Spleen (tissue), 11 donors: ENCODE measurements at regions not wholly inside any gene's neighbourhood (a gene's known extent, or its start where the extent isn't known, plus 50 kb on each side); places are given as distances from the start of the nearest gene placed in this dataset.

Experiments
- DNase-seq: peaks from one replicate; pipeline ENCODE4 v3.0.0-alpha.2; 2020
- H3K27ac ChIP-seq, 8 donors: fragments of 200-600 bp; sonication (generic) in 7 of 8; 1 replicate in 4 of 8; 2 replicates in 4 of 8; pipeline versions ENCODE4 v1.5.0 to v1.8.0; 2016 to 2021; ENCODE audit warnings: inconsistent platforms in 4 of 8, mild to moderate bottlenecking in 4 of 8, moderate library complexity in 1 of 8
- H3K27me3 ChIP-seq, 7 donors: fragments of 200-600 bp; sonication (generic) in 6 of 7; replicated peaks in 1 of 7; 1 replicate in 4 of 7; 2 replicates in 3 of 7; pipeline versions ENCODE4 v1.5.0 to v1.8.0; 2016 to 2021; ENCODE audit warnings: inconsistent platforms in 3 of 7, mild to moderate bottlenecking in 1 of 7
- H3K36me3 ChIP-seq, 6 donors: fragments of 200-600 bp; sonication (generic) in 5 of 6; 1 replicate in 4 of 6; 2 replicates in 2 of 6; pipeline versions ENCODE4 v1.5.0 to v1.8.0; 2016 to 2021; ENCODE audit warnings: inconsistent platforms in 2 of 6
- H3K4me1 ChIP-seq, 6 donors: fragments of 200-600 bp; sonication (generic) in 5 of 6; 1 replicate in 3 of 6; 2 replicates in 3 of 6; pipeline versions ENCODE4 v1.5.0 to v1.8.0; 2016 to 2021; ENCODE audit warnings: inconsistent platforms in 3 of 6
- H3K4me3 ChIP-seq, 8 donors: fragments of 200-600 bp; sonication (generic) in 7 of 8; 1 replicate in 4 of 8; 2 replicates in 4 of 8; pipeline versions ENCODE4 v1.5.0 to v1.8.0; 2016 to 2021; ENCODE audit warnings: inconsistent platforms in 4 of 8, mild to moderate bottlenecking in 4 of 8, moderate library complexity in 2 of 8
- H3K9me3 ChIP-seq, 8 donors: fragments of 200-600 bp; sonication (generic) in 7 of 8; 1 replicate in 4 of 8; 2 replicates in 4 of 8; pipeline versions ENCODE4 v1.5.0 to v1.8.0; 2016 to 2021; ENCODE audit warnings: inconsistent platforms in 4 of 8
- CTCF ChIP-seq, 11 experiments: fragments of 200-600 bp in 7 of 11; fragments of 450-650 bp in 4 of 11; sonication (generic) in 4 of 11; IDR thresholded peaks in 8 of 11; conservative IDR thresholded peaks in 3 of 11; 1 replicate in 7 of 11; 2 replicates in 4 of 11; pipeline versions ENCODE4 v1.4.0 to v1.8.0; 2016 to 2021; ENCODE audit warnings: antibody characterized with exemption in 11 of 11, inconsistent platforms in 4 of 11, mild to moderate bottlenecking in 1 of 11
- POLR2A ChIP-seq, 3 donors: fragments of 450-650 bp; IDR thresholded peaks; one replicate each; pipeline ENCODE4 v1.5.1; 2017; ENCODE audit warnings: antibody characterized with exemption in 3 of 3, mild to moderate bottlenecking in 1 of 3
- POLR2AphosphoS5 ChIP-seq, 3 donors: sonication (generic); formaldehyde crosslinking; IDR thresholded peaks; one replicate each; pipeline ENCODE4 v1.5.1; 2017; ENCODE audit warnings: antibody characterized with exemption in 3 of 3
- WGBS, 5 donors: extraction: QIAGEN DNeasy Blood & Tissue Kit in 3 of 5; methylation state at CpG; one replicate each; pipeline versions ENCODE4 v1.1.5 to v1.1.7; 2013 to 2018; 5-methylcytosine and 5-hydroxymethylcytosine counted together
- intact Hi-C: fragments of 100-400 bp; cut with DNase I; formaldehyde crosslinking; loops from one replicate; pipeline ENCODE4 v1.15.0; 2023; ENCODE audit warnings: low total_unique reads
- donor health status: healthy with polysubstance abuse.
- donor health status: DM: no; HTN: no; CAD: no; lungs with moderate emphysema.
- donor health status: DM: no; HTN: no; CAD: no.
- donor health status: Bipolar disorder and iron deficiency.
- donor health status: healthy.
- donor health status: DM: no; HTN: no; CAD: no.
- donor health status: DM: yes; HTN: yes; CAD: no.

DNA sequence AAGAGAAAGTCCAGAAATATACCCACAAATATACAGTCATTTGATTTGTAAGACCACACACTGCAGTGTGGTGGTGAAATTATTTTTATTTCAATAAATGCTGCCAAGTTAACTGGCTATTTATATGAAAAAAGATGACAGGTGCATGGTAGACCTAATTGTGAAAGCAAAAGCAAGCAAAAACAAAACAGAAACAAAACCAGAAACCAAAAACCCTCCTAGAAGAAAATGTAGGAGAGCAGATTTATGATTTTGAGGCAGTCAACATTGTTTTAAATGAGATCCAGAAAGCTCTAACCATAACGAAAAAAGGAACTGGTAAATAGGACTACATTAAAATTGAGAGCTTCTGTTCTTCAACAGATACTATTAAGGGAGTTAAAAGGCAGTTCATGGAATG lies 303.6 kb downstream of the PRDM2 start:
- intact Hi-C loops = no loop called here
- Histone ChIP-seq H3K36me3 (no peaks in the 10 kb centered on the region), H3K27me3 (no peaks in the 10 kb centered on the region), H3K9me3 (peaks cover 0 to 53% (median 25%) of the 10 kb centered on the region in 8 donors), H3K27ac (no peak overlapping the region), H3K4me3 (no peak overlapping the region), H3K4me1 (no peaks in the 10 kb centered on the region)
- DNase-seq = no peak
- 16 to 33% (median 20%) methylated on average over 1 of the region's 1 CpG for WGBS, 5 donors
- TF ChIP-seq POLR2AphosphoS5 (IDR thresholded peaks at IDR 0.05) = no peak
- TF ChIP-seq POLR2A (IDR thresholded peaks at IDR 0.05) = no peak
- TF ChIP-seq CTCF (IDR thresholded peaks at IDR 0.05 in 8 of 11, conservative IDR thresholded peaks at IDR 0.05 in 3 of 11) = no peak

DNA sequence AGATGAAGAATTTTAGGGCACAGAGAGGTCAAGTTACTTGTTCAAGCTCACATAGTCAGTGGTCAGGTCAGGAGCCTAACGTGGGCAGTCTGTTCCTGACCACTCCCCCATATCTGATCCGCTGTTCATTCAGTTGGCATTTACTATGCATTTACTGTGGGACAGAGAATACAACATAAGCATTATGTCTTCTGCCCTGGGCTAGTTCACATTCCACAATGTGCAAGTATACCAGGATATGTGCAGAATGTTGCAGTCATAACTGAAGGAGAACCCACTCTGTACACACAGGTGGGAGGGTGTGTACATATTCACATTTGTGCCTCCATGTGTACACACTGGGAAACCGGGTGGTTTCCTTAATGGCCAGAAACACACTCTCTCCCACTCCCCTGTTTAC lies 309.6 kb downstream of the PRDM2 start:
- Histone ChIP-seq H3K27me3 (peaks cover 0 to 18% (median 0%) of the 10 kb centered on the region in 7 donors), H3K4me3 (no peak overlapping the region), H3K36me3 (no peaks in the 10 kb centered on the region), H3K4me1 (no peaks in the 10 kb centered on the region), H3K9me3 (peaks cover 0 to 11% (median 0%) of the 10 kb centered on the region in 8 donors), H3K27ac (no peak overlapping the region)
- 69 to 81% (median 77%) methylated on average over 3 of the region's 3 CpGs for WGBS, 5 donors
- TF ChIP-seq POLR2AphosphoS5 (IDR thresholded peaks at IDR 0.05) = no peak
- TF ChIP-seq POLR2A (IDR thresholded peaks at IDR 0.05) = no peak
- TF ChIP-seq CTCF (IDR thresholded peaks at IDR 0.05 in 8 of 11, conservative IDR thresholded peaks at IDR 0.05 in 3 of 11) = no peak
- intact Hi-C loops = no loop called here
- DNase-seq = no peak

GRCh38 chr1:14010476-14010875 lies 310.5 kb downstream of the PRDM2 start:
- Histone ChIP-seq H3K4me1 (no peaks in the 10 kb centered on the region), H3K4me3 (no peak overlapping the region), H3K9me3 (peaks cover 0 to 11% (median 0%) of the 10 kb centered on the region in 8 donors), H3K27ac (no peak overlapping the region), H3K27me3 (peaks cover 0 to 18% (median 0%) of the 10 kb centered on the region in 7 donors), H3K36me3 (no peaks in the 10 kb centered on the region)
- TF ChIP-seq CTCF (IDR thresholded peaks at IDR 0.05 in 8 of 11, conservative IDR thresholded peaks at IDR 0.05 in 3 of 11) (no peak), POLR2A (IDR thresholded peaks at IDR 0.05) (no peak), POLR2AphosphoS5 (IDR thresholded peaks at IDR 0.05) (no peak)
- no peak for DNase-seq
- intact Hi-C loops = no loop called here

DNA sequence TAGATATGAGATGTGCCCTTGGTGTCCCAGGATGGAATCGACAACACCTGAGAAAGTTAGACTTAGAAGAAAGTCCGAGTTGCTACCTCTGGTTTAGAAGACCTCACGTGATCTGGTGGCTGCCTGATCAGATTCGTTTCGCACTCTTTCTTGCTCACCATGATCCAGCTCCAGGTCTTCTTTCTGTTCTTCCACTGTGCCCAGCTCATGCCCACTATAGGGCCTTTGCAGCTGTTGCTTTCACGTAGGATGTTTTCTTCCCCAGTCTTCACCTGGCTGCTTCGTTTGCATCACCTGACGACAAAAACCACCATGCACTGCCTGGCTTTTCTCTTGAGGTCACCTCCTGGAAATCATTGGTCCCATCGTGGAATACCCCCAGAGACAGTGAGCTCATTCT lies 311.1 kb downstream of the PRDM2 start:
- Histone ChIP-seq H3K4me3 (no peak overlapping the region), H3K36me3 (no peaks in the 10 kb centered on the region), H3K27me3 (peaks cover 0 to 25% (median 0%) of the 10 kb centered on the region in 7 donors), H3K4me1 (no peaks in the 10 kb centered on the region), H3K9me3 (peaks cover 0 to 11% (median 0%) of the 10 kb centered on the region in 8 donors), H3K27ac (no peak overlapping the region)
- no peak for DNase-seq
- WGBS, 5 donors = 60 to 79% (median 69%) methylated on average over 9 of the region's 9 CpGs
- no peak for TF ChIP-seq POLR2A (IDR thresholded peaks at IDR 0.05)
- no peak for TF ChIP-seq CTCF (IDR thresholded peaks at IDR 0.05 in 8 of 11, conservative IDR thresholded peaks at IDR 0.05 in 3 of 11)
- no peak for TF ChIP-seq POLR2AphosphoS5 (IDR thresholded peaks at IDR 0.05)
- intact Hi-C loops = no loop called here
